SK-N-SH (cell line): ENCODE measurements at regions not wholly inside any gene's neighbourhood (a gene's known extent, or its start where the extent isn't known, plus 50 kb on each side); places are given as distances from the start of the nearest gene placed in this dataset.

Experiments
- CTCF ChIA-PET: fragments of 300-600, 350-600 bp; formaldehyde crosslinking; extraction: SDS; loops from one replicate; lab custom pipeline; 2021; lab: Yijun Ruan, JAX
- POLR2A ChIA-PET: fragments of 350-600 bp; sonication (Branson Sonifier 250); formaldehyde crosslinking; extraction: SDS; loops from one replicate; lab custom pipeline; 2020; ENCODE audit warnings: antibody characterized with exemption, inconsistent platforms; lab: Yijun Ruan, JAX
- DNase-seq: peaks from one replicate; pipeline ENCODE4 v3.0.0; 2012
- H2AFZ ChIP-seq: fragments of 200-600 bp; sonication (generic); 2 replicates; pipeline ENCODE4 v1.8.1; 2016; ENCODE audit warnings: antibody characterized with exemption, mild to moderate bottlenecking, low read depth
- H3F3A ChIP-seq: fragments of 200-600 bp; sonication (generic); replicated peaks from 2 replicates; pipeline ENCODE3; 2016; ENCODE audit warnings: antibody characterized with exemption, mild to moderate bottlenecking; ENCODE audit not compliant: insufficient read depth
- H3K27ac ChIP-seq, 2 experiments: fragments of 200-500 bp in 1 of 2; fragments of 200-600 bp in 1 of 2; sonication (Bioruptor generic) in 1 of 2; sonication (generic), shearing (Covaris generic) in 1 of 2; 2 replicates each; pipeline versions ENCODE4 v1.5.1 to v1.6.1; 2014 to 2016; ENCODE audit warnings: low read depth in 2 of 2, inconsistent platforms in 1 of 2, low read length in 1 of 2, mild to moderate bottlenecking in 1 of 2, mixed read lengths in 1 of 2
- H3K27me3 ChIP-seq: fragments of 200-600 bp; sonication (generic), shearing (Covaris generic); 2 replicates; pipeline ENCODE4 v1.6.1; 2016; ENCODE audit warnings: mixed run types; ENCODE audit not compliant: insufficient read depth
- H3K36me3 ChIP-seq, 2 experiments: fragments of 200-500 bp in 1 of 2; fragments of 200-600 bp in 1 of 2; sonication (Bioruptor generic) in 1 of 2; sonication (generic) in 1 of 2; replicated peaks in 1 of 2; 2 replicates each; pipeline versions ENCODE3 to v1.5.1; 2014 to 2016; ENCODE audit warnings: low read length in 1 of 2, mild to moderate bottlenecking in 1 of 2; ENCODE audit not compliant: insufficient read depth in 2 of 2, control insufficient read depth in 1 of 2
- H3K4me1 ChIP-seq, 2 experiments: fragments of 200-500 bp in 1 of 2; fragments of 200-600 bp in 1 of 2; sonication (Bioruptor generic) in 1 of 2; sonication (generic), shearing (Covaris generic) in 1 of 2; 2 replicates each; pipeline versions ENCODE4 v1.5.1 to v1.6.1; 2014 to 2016; ENCODE audit warnings: low read depth in 1 of 2, low read length in 1 of 2, mixed run types in 1 of 2; ENCODE audit not compliant: insufficient read depth in 2 of 2, control insufficient read depth in 1 of 2
- H3K4me2 ChIP-seq: fragments of 200-600 bp; sonication (generic), shearing (Covaris generic); 2 replicates; pipeline ENCODE4 v1.6.1; 2017; ENCODE audit warnings: mixed run types
- H3K4me3 ChIP-seq, 2 experiments: fragments of 200-500 bp in 1 of 2; fragments of 200-600 bp in 1 of 2; sonication (Bioruptor generic) in 1 of 2; sonication (generic), shearing (Covaris generic) in 1 of 2; 2 replicates each; pipeline versions ENCODE4 v1.5.1 to v1.8.1; 2014 to 2016; ENCODE audit warnings: low read depth in 2 of 2, inconsistent platforms in 1 of 2, low read length in 1 of 2, mild to moderate bottlenecking in 1 of 2, mixed read lengths in 1 of 2, moderate library complexity in 1 of 2
- H3K79me2 ChIP-seq: fragments of 200-600 bp; sonication (generic); 2 replicates; pipeline ENCODE4 v1.8.1; 2017; ENCODE audit warnings: mild to moderate bottlenecking; ENCODE audit not compliant: insufficient read depth
- H3K9ac ChIP-seq: fragments of 200-600 bp; sonication (generic); 2 replicates; pipeline ENCODE4 v1.6.1; 2017; ENCODE audit warnings: mixed run types
- H3K9me2 ChIP-seq: fragments of 200-600 bp; sonication (generic); 2 replicates; pipeline ENCODE4 v1.6.1; 2017; ENCODE audit warnings: mixed run types
- H3K9me3 ChIP-seq: fragments of 200-600 bp; sonication (generic); 2 replicates; pipeline ENCODE4 v1.6.1; 2017; ENCODE audit warnings: mixed run types, mild to moderate bottlenecking, moderate library complexity
- H4K20me1 ChIP-seq: fragments of 200-600 bp; sonication (generic); 2 replicates; pipeline ENCODE4 v1.6.1; 2017; ENCODE audit warnings: mild to moderate bottlenecking, mixed run types; ENCODE audit not compliant: insufficient read depth
- CHD2 ChIP-seq: fragments of 150-350 bp; IDR thresholded peaks from 2 replicates; pipeline ENCODE4 v1.6.1; 2018; ENCODE audit warnings: low read length; ENCODE audit not compliant: partially characterized antibody
- EP300 ChIP-seq, 2 experiments: IDR thresholded peaks; 2 replicates each; pipeline versions ENCODE4 v1.4.0 to v1.6.1; 2012; ENCODE audit warnings: borderline replicate concordance in 1 of 2, low read depth in 1 of 2, low read length in 1 of 2
- EZH2phosphoT487 ChIP-seq: fragments of 200-600 bp; sonication (generic); IDR thresholded peaks from 2 replicates; pipeline ENCODE4 v1.6.1; 2017; ENCODE audit warnings: low read depth, mixed run types, mild to moderate bottlenecking, antibody characterized with exemption, moderate library complexity, borderline replicate concordance
- FOSL2 ChIP-seq: IDR thresholded peaks from 2 replicates; pipeline ENCODE4 v1.4.0; 2012; ENCODE audit warnings: low read depth, mild to moderate bottlenecking, moderate library complexity, borderline replicate concordance
- GABPA ChIP-seq: IDR thresholded peaks from 2 replicates; pipeline ENCODE4 v1.4.0; 2012; ENCODE audit warnings: low read depth, mild to moderate bottlenecking
- MXI1 ChIP-seq: IDR thresholded peaks from 2 replicates; pipeline ENCODE4 v1.6.1; 2012; ENCODE audit warnings: mild to moderate bottlenecking, low read depth, low read length, improper control_type of control experiment
- RAD21 ChIP-seq: IDR thresholded peaks from 2 replicates; pipeline ENCODE4 v1.6.1; 2012; ENCODE audit warnings: mild to moderate bottlenecking, low read length
- RCOR1 ChIP-seq: fragments of 150-350 bp; IDR thresholded peaks from 2 replicates; pipeline ENCODE4 v1.6.1; 2017; ENCODE audit warnings: antibody characterized with exemption, low read length
- RFX5 ChIP-seq: IDR thresholded peaks from 2 replicates; pipeline ENCODE4 v1.6.1; 2012; ENCODE audit warnings: mild to moderate bottlenecking, improper control_type of control experiment, low read length
- SMC3 ChIP-seq: IDR thresholded peaks from 2 replicates; pipeline ENCODE4 v1.6.1; 2012; ENCODE audit warnings: low read depth, low read length, improper control_type of control experiment
- TCF12 ChIP-seq: IDR thresholded peaks from 2 replicates; pipeline ENCODE4 v1.4.0; 2012
- USF1 ChIP-seq: IDR thresholded peaks from 2 replicates; pipeline ENCODE4 v1.4.0; 2012; ENCODE audit warnings: low read depth, borderline replicate concordance
- USF2 ChIP-seq: fragments of 150-350 bp; IDR thresholded peaks from 2 replicates; pipeline ENCODE4 v1.6.1; 2017; ENCODE audit warnings: antibody characterized with exemption, low read length, low read depth, borderline replicate concordance
- YY1 ChIP-seq: IDR thresholded peaks from 2 replicates; pipeline ENCODE4 v1.4.0; 2012; ENCODE audit warnings: low read depth, mild to moderate bottlenecking
- WGBS: methylation state at CpG from one replicate; pipeline ENCODE4 v1.1.6; 2017; ENCODE audit warnings: low lambda C conversion rate; 5-methylcytosine and 5-hydroxymethylcytosine counted together
- TF ChIP-seq, protein P1 (sequence below): IDR thresholded peaks from 2 replicates; pipeline ENCODE4 v1.4.0; 2012; ENCODE audit warnings: low read depth, borderline replicate concordance
- TF ChIP-seq, protein P2 (sequence below): IDR thresholded peaks from 2 replicates; pipeline ENCODE4 v1.4.0; 2012; ENCODE audit warnings: low read depth
- TF ChIP-seq, protein P3 (sequence below): fragments of 150-350 bp; IDR thresholded peaks from 2 replicates; pipeline ENCODE4 v1.6.1; 2016; ENCODE audit warnings: mild to moderate bottlenecking, low read depth, low read length

DNA sequence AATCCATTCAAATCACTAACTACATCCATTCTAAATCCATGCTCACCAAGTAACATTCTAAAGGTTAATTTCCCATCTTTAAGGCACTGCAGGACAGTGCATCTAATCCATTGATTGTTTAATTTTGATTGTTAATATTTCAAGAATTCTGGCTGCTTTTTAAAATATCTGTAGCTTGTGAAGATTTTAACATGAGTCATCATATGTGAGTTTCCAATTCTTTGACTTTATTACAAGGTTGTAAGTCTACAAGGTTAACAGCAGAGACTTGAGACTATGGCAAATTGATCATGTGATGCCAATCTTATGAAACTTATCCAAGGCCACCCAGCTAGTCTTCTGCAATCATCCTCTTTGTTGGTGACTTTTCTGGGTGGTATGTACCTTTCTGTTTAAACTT lies 349.2 kb upstream of the ZC3H15 start:
- no peak for DNase-seq

GRCh38 chr2:186138845-186139244 lies 347.2 kb upstream of the ZC3H15 start:
- POLR2A ChIA-PET = no interaction called here
- H3K4me1 ChIP-seq = no peaks in the 10 kb centered on the region
- H3K79me2 ChIP-seq = no peaks in the 10 kb centered on the region
- H2AFZ ChIP-seq = no peak overlapping the region
- no peak overlapping the region for H3K27ac ChIP-seq
- WGBS = 68% methylated on average over 2 of the region's 2 CpGs
- H3K36me3 ChIP-seq = no peaks in the 10 kb centered on the region
- DNase-seq = no peak
- H3K27me3 ChIP-seq = no peaks in the 10 kb centered on the region
- no peak overlapping the region for H3K9ac ChIP-seq
- CTCF ChIA-PET = interaction anchor here (1.0 to 1.5 kb wide), 2 partner anchors 13 to 44 kb away, joined by 3 read pairs; no protein-coding TSS in a partner anchor
- no peak overlapping the region for H3K4me3 ChIP-seq
- no peaks in the 10 kb centered on the region for H3K9me3 ChIP-seq
- no peak overlapping the region for H3K4me2 ChIP-seq
- H4K20me1 ChIP-seq = no peaks in the 10 kb centered on the region
- H3F3A ChIP-seq = no peaks in the 10 kb centered on the region
- H3K9me2 ChIP-seq = no peaks in the 10 kb centered on the region
- no peak for TF ChIP-seq YY1
- TF ChIP-seq USF2 = no peak
- TF ChIP-seq, protein P1, sequence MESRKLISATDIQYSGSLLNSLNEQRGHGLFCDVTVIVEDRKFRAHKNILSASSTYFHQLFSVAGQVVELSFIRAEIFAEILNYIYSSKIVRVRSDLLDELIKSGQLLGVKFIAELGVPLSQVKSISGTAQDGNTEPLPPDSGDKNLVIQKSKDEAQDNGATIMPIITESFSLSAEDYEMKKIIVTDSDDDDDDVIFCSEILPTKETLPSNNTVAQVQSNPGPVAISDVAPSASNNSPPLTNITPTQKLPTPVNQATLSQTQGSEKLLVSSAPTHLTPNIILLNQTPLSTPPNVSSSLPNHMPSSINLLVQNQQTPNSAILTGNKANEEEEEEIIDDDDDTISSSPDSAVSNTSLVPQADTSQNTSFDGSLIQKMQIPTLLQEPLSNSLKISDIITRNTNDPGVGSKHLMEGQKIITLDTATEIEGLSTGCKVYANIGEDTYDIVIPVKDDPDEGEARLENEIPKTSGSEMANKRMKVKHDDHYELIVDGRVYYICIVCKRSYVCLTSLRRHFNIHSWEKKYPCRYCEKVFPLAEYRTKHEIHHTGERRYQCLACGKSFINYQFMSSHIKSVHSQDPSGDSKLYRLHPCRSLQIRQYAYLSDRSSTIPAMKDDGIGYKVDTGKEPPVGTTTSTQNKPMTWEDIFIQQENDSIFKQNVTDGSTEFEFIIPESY = no peak
- TF ChIP-seq CHD2 = no peak
- TF ChIP-seq MXI1 = no peak
- no peak for TF ChIP-seq GABPA
- TF ChIP-seq RAD21 = no peak
- no peak for TF ChIP-seq TCF12
- TF ChIP-seq EP300 (IDR thresholded peaks at IDR 0.05; ENCODE audit: borderline replicate concordance in 1 of 2, low read depth in 1 of 2, low read length in 1 of 2) = no peak
- TF ChIP-seq FOSL2 = no peak
- TF ChIP-seq RFX5 = no peak

More for the DNA sequence above, 349.2 kb upstream of the ZC3H15 start:
- H3F3A ChIP-seq = no peaks in the 10 kb centered on the region
- no peaks in the 10 kb centered on the region for H4K20me1 ChIP-seq
- no peaks in the 10 kb centered on the region for H3K36me3 ChIP-seq
- no peak overlapping the region for H3K4me3 ChIP-seq
- H3K9me3 ChIP-seq = no peaks in the 10 kb centered on the region
- no peaks in the 10 kb centered on the region for H3K79me2 ChIP-seq
- POLR2A ChIA-PET = no interaction called here
- H3K27ac ChIP-seq = no peak overlapping the region
- H3K4me2 ChIP-seq = no peak overlapping the region
- no peaks in the 10 kb centered on the region for H3K4me1 ChIP-seq
- H3K9ac ChIP-seq = no peak overlapping the region
- no peak overlapping the region for H2AFZ ChIP-seq
- no peaks in the 10 kb centered on the region for H3K27me3 ChIP-seq
- TF ChIP-seq, protein P2, sequence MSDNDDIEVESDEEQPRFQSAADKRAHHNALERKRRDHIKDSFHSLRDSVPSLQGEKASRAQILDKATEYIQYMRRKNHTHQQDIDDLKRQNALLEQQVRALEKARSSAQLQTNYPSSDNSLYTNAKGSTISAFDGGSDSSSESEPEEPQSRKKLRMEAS = no peak
- TF ChIP-seq RFX5 (no peak), USF1 (no peak), EZH2phosphoT487 (no peak), YY1 (no peak), USF2 (no peak), RAD21 (no peak), FOSL2 (no peak), SMC3 (no peak), RCOR1 (no peak)
- TF ChIP-seq, protein P3, sequence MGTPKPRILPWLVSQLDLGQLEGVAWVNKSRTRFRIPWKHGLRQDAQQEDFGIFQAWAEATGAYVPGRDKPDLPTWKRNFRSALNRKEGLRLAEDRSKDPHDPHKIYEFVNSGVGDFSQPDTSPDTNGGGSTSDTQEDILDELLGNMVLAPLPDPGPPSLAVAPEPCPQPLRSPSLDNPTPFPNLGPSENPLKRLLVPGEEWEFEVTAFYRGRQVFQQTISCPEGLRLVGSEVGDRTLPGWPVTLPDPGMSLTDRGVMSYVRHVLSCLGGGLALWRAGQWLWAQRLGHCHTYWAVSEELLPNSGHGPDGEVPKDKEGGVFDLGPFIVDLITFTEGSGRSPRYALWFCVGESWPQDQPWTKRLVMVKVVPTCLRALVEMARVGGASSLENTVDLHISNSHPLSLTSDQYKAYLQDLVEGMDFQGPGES = no peak
- TF ChIP-seq, all 33 proteins: peak for 0
- H3K9me2 ChIP-seq = no peaks in the 10 kb centered on the region
- CTCF ChIA-PET = no interaction called here
